Kidney tubule cell (primary cell): ENCODE measurements at regions not wholly inside any gene's neighbourhood (a gene's known extent, or its start where the extent isn't known, plus 50 kb on each side); places are given as distances from the start of the nearest gene placed in this dataset.
A peak's percentile ranks its signal among the peaks of the same experiment; 100 is the strongest.

Experiments
- DNase-seq: peaks from one replicate; pipeline ENCODE4 v3.0.0-alpha.2; 2018; ENCODE audit warnings: low spot score

DNA sequence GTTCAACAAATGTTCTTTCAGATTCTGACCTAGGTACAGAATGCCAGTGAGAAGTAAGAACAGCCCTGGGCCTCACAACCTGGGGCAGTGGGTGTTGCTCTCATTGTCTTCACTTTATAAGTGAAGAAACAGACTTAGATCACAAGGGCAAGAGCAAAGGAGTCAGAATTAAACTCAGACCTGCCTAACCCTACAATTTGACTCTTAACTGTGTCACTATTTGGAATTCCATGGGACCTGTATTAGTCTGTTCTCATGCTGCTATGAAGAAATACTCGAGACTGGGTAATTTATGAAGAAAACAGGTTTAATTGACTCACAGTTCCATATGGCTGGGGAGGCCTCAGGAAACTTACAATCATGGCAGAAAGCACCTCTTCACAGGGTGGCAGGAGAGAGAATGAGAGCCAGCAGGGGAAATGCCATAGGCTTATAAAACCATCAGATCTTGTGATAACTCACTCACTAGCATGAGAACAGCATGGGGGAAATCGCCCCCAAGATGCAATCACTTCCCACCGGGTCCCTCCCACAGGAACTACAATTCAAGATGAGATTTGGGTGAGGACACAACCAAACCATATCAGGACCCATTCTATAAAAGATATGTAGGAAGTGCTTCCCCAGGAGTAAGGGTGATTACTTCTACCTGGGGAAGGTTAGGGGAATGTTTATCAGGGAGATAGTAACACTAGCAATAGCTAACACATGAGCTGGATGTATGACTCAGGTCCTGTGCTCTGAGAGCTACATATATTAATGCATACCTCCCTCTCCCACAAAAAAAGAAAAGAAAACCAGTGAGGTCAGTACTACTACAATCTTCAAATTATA lies 270.1 kb downstream of the SOX9 start:
- DNase-seq, result peak; percentile 89

DNA sequence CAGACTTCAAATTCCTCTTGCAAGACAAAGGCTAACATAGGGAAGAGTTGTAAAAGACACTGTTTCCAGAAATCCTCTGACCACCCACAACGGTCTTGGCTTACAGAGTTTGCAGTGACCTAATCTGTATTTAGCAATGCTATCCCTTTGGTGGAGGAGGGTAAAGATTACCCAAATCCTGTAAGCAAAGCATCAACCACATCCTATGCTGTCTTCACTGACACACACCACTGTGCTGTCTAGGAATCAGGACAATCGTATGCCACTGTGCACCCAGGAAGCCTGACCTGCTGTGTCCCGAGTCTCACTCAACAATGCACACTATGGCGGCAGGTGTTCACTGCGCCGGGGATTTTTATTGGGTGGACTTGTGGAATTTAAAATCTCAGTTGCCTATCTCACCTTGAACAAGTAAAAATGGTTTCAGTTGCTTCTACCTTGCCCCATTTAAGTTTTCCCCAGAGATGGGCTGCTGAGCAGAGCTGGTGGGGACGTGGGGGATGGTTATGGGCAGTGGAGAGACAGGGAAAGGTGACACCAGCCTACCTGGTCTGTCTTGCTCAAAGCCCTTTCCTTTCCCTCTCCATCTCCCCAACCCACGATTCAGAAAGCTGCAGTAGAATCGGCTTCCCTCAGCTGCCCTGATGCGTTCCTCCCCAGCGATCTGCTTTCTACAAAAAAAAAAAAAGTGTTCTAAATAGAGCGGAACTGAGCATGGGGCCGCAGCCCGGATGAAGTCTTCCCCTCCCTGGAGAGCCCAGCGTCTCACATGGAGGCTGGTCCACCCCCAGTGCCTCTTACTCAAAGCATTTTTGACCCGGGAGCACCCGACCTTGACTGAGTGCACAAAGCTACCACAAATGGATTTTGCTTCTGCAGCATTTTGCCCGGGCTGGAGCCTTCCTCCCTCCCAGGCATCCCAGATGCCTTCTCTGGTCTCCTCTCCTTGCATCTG lies 271.5 kb downstream of the SOX9 start:
- peak; percentile 99 for DNase-seq

GRCh38 chr17:72393553-72393952 lies 272.7 kb downstream of the SOX9 start:
- DNase-seq, result peak; percentile 96

DNA sequence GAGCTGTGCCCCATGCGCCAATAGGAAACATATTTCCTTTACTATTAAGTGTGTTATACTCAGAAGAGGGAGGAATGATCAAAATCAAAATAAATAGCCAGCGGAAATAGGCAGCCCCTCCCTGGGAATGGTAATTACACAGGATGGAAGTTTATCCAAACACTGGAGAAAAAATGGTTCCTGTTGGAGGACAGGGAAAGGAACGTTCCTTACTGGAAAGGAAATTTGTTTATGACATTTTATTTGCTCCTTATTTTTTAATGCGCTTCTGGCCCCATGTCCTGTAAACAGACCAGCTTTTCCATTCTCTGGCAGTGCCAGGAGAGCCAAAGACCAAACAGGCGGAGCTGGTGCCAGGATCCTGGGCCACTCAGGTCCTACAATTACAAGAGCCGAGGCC lies 273.7 kb downstream of the SOX9 start:
- no peak for DNase-seq

GRCh38 chr17:72396121-72396520 lies 275.3 kb downstream of the SOX9 start:
- DNase-seq, result no peak

DNA sequence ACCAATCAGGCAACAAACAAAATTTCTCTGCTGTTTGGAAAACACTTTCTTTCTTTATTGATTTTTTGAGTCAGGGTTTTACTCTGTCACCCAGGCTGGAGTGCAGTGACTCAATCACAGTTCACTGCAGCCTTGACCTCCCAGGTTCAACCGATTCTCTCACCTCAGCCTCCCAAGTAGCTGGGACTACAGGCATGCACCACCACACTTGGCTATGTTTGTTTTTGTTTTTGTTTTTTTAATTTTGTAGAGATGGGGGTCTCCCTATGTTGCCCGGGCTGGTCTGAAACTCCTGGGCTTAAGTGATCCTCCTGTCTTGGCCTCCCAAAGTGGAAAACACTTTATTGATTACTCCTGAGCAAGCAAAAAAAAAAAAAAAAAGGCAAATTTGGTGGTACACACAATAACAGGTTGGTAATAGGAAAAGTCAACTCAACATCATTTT lies 276.4 kb downstream of the SOX9 start:
- DNase-seq, result no peak

- no peak for DNase-seq
Observed at GRCh38 chr17:72397687-72398086, 276.9 kb downstream of the SOX9 start.

- no peak for DNase-seq
Observed at GRCh38 chr17:72399023-72399607, 278.3 kb downstream of the SOX9 start.

GRCh38 chr17:72399608-72400487 lies 279.0 kb downstream of the SOX9 start:
- DNase-seq, result no peak

- DNase-seq, result no peak
Observed at GRCh38 chr17:72400488-72400827, 279.6 kb downstream of the SOX9 start.

- DNase-seq, result no peak
Observed at GRCh38 chr17:72400863-72401262, 280.0 kb downstream of the SOX9 start.

GRCh38 chr17:72401883-72402726 lies 281.3 kb downstream of the SOX9 start:
- no peak for DNase-seq

- no peak for DNase-seq
Observed at GRCh38 chr17:72402727-72403210, 281.9 kb downstream of the SOX9 start.

GRCh38 chr17:72403713-72404209 lies 282.9 kb downstream of the SOX9 start:
- DNase-seq, result no peak

- DNase-seq, result no peak
Observed at GRCh38 chr17:72404872-72405271, 284.1 kb downstream of the SOX9 start.

DNA sequence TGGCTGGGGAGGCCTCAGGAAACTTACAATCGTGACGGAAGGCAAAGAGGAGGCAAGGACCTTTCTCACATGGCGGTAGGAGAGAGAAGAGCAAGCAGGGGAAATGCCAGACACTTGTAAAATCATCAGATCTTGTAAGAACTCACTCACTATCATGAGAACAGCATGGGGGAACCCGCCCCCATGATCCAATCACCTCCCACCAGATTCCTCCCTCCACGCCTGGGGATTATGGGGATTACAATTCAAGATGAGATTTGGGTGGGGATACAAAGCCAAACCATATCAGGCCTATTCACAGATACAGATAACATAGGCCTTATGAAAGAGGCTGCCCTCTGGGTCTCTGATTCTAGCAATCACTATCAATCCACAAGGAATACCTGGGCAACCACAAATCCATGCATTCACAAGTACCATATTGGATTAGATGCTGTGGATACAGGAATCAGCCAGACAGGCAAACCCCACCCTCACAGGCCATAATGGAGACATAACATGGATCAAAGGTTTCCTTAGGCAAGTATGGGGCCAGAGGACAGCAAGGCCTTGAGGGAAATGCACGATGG lies 284.9 kb downstream of the SOX9 start:
- no peak for DNase-seq

- peak; percentile 46 for DNase-seq
Observed at GRCh38 chr17:72406498-72406897, 285.7 kb downstream of the SOX9 start.

DNA sequence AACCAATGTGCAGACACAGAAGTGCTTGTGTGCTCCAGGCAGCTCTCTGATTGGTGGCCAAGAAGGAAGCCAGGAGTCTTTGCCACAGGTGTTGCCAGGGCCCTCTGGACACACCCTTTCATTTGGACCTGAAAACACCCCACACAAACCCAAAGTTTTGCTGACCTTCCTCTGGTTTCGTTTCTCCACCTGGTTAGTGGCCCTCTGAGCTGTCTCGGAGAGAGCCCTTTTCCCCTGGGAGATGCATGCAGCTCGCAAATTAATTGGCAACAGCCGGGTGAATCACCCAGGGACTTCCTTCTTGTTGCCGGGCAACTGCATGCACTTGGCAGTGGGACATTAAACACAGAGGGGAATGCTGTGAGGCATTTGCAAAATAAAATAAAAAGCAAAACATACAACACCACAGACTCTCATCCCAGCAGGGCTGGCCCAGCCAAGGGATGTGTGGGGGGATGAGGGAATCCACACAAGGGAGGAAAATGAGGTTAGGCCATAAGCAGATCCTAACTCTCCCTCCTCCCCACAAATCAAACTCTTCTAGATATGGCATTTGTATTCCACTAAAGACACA lies 286.6 kb downstream of the SOX9 start:
- peak; percentile 99 for DNase-seq

GRCh38 chr17:72407931-72408330 lies 287.1 kb downstream of the SOX9 start:
- peak; percentile 53 for DNase-seq

GRCh38 chr17:72408641-72409040 lies 287.8 kb downstream of the SOX9 start:
- no peak for DNase-seq
